ENCODE measurements at regions not wholly inside any gene's neighbourhood (a gene's known extent, or its start where the extent isn't known, plus 50 kb on each side); places are given as distances from the start of the nearest gene placed in this dataset.

- Histone ChIP-seq H3K4me1 (no peaks in the 10 kb centered on the region), H3K4me3 (no peak overlapping the region), H3K27me3 (no peaks in the 10 kb centered on the region), H3K9me3 (no peaks in the 10 kb centered on the region), H3K27ac (no peak overlapping the region), H3K36me3 (no peaks in the 10 kb centered on the region)
- ATAC-seq (no peak), DNase-seq (peak in 1 of 4 donors; percentile 31)
- intact Hi-C loops (cut with DNase I), result no loop called here
- TF ChIP-seq CTCF (IDR thresholded peaks at IDR 0.05), result no peak
Measured at GRCh38 chr4:182185491-182185890, 57.7 kb upstream of the TENM3 start.

- ATAC-seq, result no peak
- Histone ChIP-seq H3K36me3 (no peaks in the 10 kb centered on the region), H3K4me1 (no peaks in the 10 kb centered on the region), H3K9me3 (no peaks in the 10 kb centered on the region), H3K4me3 (no peak overlapping the region), H3K27ac (no peak overlapping the region), H3K27me3 (no peaks in the 10 kb centered on the region)
- no peak for TF ChIP-seq CTCF (IDR thresholded peaks at IDR 0.05)
- intact Hi-C loops (cut with DNase I), result no loop called here
- no peak for DNase-seq
Measured at GRCh38 chr4:182187674-182188073, 55.5 kb upstream of the TENM3 start.

GRCh38 chr4:182188622-182189021, 54.6 kb upstream of the TENM3 start:
- no peaks in the 10 kb centered on the region for H3K36me3 ChIP-seq
- H3K4me1 ChIP-seq, result no peaks in the 10 kb centered on the region
- H3K27me3 ChIP-seq, result no peaks in the 10 kb centered on the region
- ATAC-seq (no peak), DNase-seq (no peak)
- no peak for TF ChIP-seq CTCF (IDR thresholded peaks at IDR 0.05)
- intact Hi-C loops (cut with DNase I), result no loop called here
- no peaks in the 10 kb centered on the region for H3K9me3 ChIP-seq
- H3K27ac ChIP-seq, result no peak overlapping the region
- no peak overlapping the region for H3K4me3 ChIP-seq

- Histone ChIP-seq H3K27me3 (no peaks in the 10 kb centered on the region), H3K27ac (no peak overlapping the region), H3K36me3 (no peaks in the 10 kb centered on the region), H3K4me3 (no peak overlapping the region), H3K4me1 (no peaks in the 10 kb centered on the region), H3K9me3 (no peaks in the 10 kb centered on the region)
- ATAC-seq (peak; percentile 54), DNase-seq (no peak)
- no peak for TF ChIP-seq CTCF (IDR thresholded peaks at IDR 0.05)
- intact Hi-C loops (cut with DNase I), result no loop called here
Measured at GRCh38 chr4:182189103-182189878, 53.9 kb upstream of the TENM3 start.

GRCh38 chr4:182190306-182190705, 52.9 kb upstream of the TENM3 start:
- ATAC-seq, result no peak
- no peaks in the 10 kb centered on the region for H3K36me3 ChIP-seq
- no peaks in the 10 kb centered on the region for H3K27me3 ChIP-seq
- DNase-seq, result no peak
- no peak overlapping the region for H3K4me3 ChIP-seq
- H3K4me1 ChIP-seq, result no peaks in the 10 kb centered on the region
- no peaks in the 10 kb centered on the region for H3K9me3 ChIP-seq
- intact Hi-C loops (cut with DNase I), result no loop called here
- TF ChIP-seq CTCF (IDR thresholded peaks at IDR 0.05), result no peak
- H3K27ac ChIP-seq, result no peak overlapping the region
